Muscle of arm (tissue), 1 donor: ENCODE measurements at regions not wholly inside any gene's neighbourhood (a gene's known extent, or its start where the extent isn't known, plus 50 kb on each side); places are given as distances from the start of the nearest gene placed in this dataset.

Source experiments
- DNase-seq: peaks from one replicate; pipeline ENCODE4 v3.0.0-alpha.2; 2013

GRCh38 chr18:24878289-24878688 is 417.9 kb downstream of the HRH4 start:
- DNase-seq: peak; percentile 69

GRCh38 chr18:24885276-24885675 is 424.8 kb downstream of the HRH4 start:
- DNase-seq: no peak

GRCh38 chr18:24894880-24895279 is 434.4 kb downstream of the HRH4 start:
- DNase-seq: no peak

GRCh38 chr18:24897461-24897860 is 437.0 kb downstream of the HRH4 start:
- DNase-seq: no peak

- DNase-seq: peak; percentile 60
Measured at GRCh38 chr18:24910221-24910620, 441.7 kb downstream of the ZNF521 start.

GRCh38 chr18:24913507-24914170 is 438.3 kb downstream of the ZNF521 start:
- peak; percentile 25 for DNase-seq

GRCh38 chr18:24914171-24914525 is 437.8 kb downstream of the ZNF521 start:
- DNase-seq: no peak

GRCh38 chr18:24914685-24915084 is 437.3 kb downstream of the ZNF521 start:
- no peak for DNase-seq

- no peak for DNase-seq
Measured at GRCh38 chr18:24915547-24915946, 436.4 kb downstream of the ZNF521 start.

GRCh38 chr18:24917767-24918166 is 434.2 kb downstream of the ZNF521 start:
- DNase-seq: no peak

- DNase-seq: no peak
Measured at GRCh38 chr18:24918257-24918656, 433.7 kb downstream of the ZNF521 start.

- DNase-seq: no peak
Measured at GRCh38 chr18:24919181-24919797, 432.7 kb downstream of the ZNF521 start.

GRCh38 chr18:24922491-24922890 is 429.5 kb downstream of the ZNF521 start:
- no peak for DNase-seq

GRCh38 chr18:24923138-24923537 is 428.8 kb downstream of the ZNF521 start:
- DNase-seq: no peak

GRCh38 chr18:24924066-24924716 is 427.8 kb downstream of the ZNF521 start:
- DNase-seq: no peak

GRCh38 chr18:24926649-24927048 is 425.3 kb downstream of the ZNF521 start:
- DNase-seq: no peak

GRCh38 chr18:24928301-24928878 is 423.6 kb downstream of the ZNF521 start:
- DNase-seq: no peak

- DNase-seq: no peak
Measured at GRCh38 chr18:24930478-24930877, 421.5 kb downstream of the ZNF521 start.

GRCh38 chr18:24930971-24931370 is 421.0 kb downstream of the ZNF521 start:
- no peak for DNase-seq

- no peak for DNase-seq
Measured at GRCh38 chr18:24933345-24933744, 418.6 kb downstream of the ZNF521 start.

GRCh38 chr18:24934258-24934932 is 417.6 kb downstream of the ZNF521 start:
- DNase-seq: no peak

- no peak for DNase-seq
Measured at GRCh38 chr18:24935008-24935407, 417.0 kb downstream of the ZNF521 start.
